Ovary (tissue), 3 donors: ENCODE measurements at regions not wholly inside any gene's neighbourhood (a gene's known extent, or its start where the extent isn't known, plus 50 kb on each side); places are given as distances from the start of the nearest gene placed in this dataset.

ENCODE experiments used
- CTCF ChIP-seq, 3 donors: fragments of 450-650 bp in 2 of 3; fragments of 200-600 bp in 1 of 3; IDR thresholded peaks; one replicate each; pipeline versions ENCODE4 v1.5.1 to v1.8.0; 2016 to 2022; ENCODE audit warnings: antibody characterized with exemption in 3 of 3, mild to moderate bottlenecking in 1 of 3
- EP300 ChIP-seq: sonication (generic); formaldehyde crosslinking; IDR thresholded peaks from one replicate; pipeline ENCODE4 v1.6.1; 2017; ENCODE audit warnings: antibody characterized with exemption
- donor health status: DM: no; HTN: no; CAD: no.

- TF ChIP-seq CTCF (IDR thresholded peaks at IDR 0.05): no peak
- TF ChIP-seq EP300: no peak
These were observed 78.4 kb upstream of the NEUROD6 start for GRCh38 chr7:31418928-31419327.
